GM21786 (cell line): ENCODE measurements at regions not wholly inside any gene's neighbourhood (a gene's known extent, or its start where the extent isn't known, plus 50 kb on each side); places are given as distances from the start of the nearest gene placed in this dataset.
"Not testable (repeated sequence)": the region's sequence is repeated elsewhere in the genome, so short reads cannot be mapped to it uniquely, and the experiment has no call there.

Experiments
- ATAC-seq: cut with Tn5 transposase; IDR thresholded peaks from one replicate; pipeline ENCODE4 v1.9.1; 2021; ENCODE audit not compliant: unreplicated experiment

GRCh38 chr6:74534465-74535211, 671.2 kb downstream of the COL12A1 start:
- ATAC-seq: peak; percentile 45

GRCh38 chr6:74519163-74519562, 686.7 kb downstream of the COL12A1 start:
- ATAC-seq: no peak

- no peak for ATAC-seq
Measured at GRCh38 chr6:74518035-74518434, 687.8 kb downstream of the COL12A1 start.

- ATAC-seq: no peak
Measured at GRCh38 chr6:74510878-74511277, 695.0 kb downstream of the COL12A1 start.

- no peak for ATAC-seq
Measured at GRCh38 chr6:74507649-74508048, 698.2 kb downstream of the COL12A1 start.

- ATAC-seq: no peak
Measured at GRCh38 chr6:74505391-74505790, 700.5 kb downstream of the COL12A1 start.

GRCh38 chr6:74504941-74505340, 700.9 kb downstream of the COL12A1 start:
- no peak for ATAC-seq

- no peak for ATAC-seq
Measured at GRCh38 chr6:74492587-74492986, 713.3 kb downstream of the COL12A1 start.

GRCh38 chr6:74491844-74492374, 713.9 kb downstream of the COL12A1 start:
- peak; percentile 60 for ATAC-seq

- ATAC-seq: not testable (repeated sequence)
Measured at GRCh38 chr6:74488726-74489125, 717.1 kb downstream of the COL12A1 start.

GRCh38 chr6:74482180-74482579, 723.7 kb downstream of the COL12A1 start:
- ATAC-seq: no peak

- ATAC-seq: no peak
Measured at GRCh38 chr6:74480561-74480960, 725.3 kb downstream of the COL12A1 start.

GRCh38 chr6:74479960-74480359, 725.9 kb downstream of the COL12A1 start:
- no peak for ATAC-seq

- ATAC-seq: no peak
Measured at GRCh38 chr6:74479420-74479819, 726.4 kb downstream of the COL12A1 start.

- not testable (repeated sequence) for ATAC-seq
Measured at GRCh38 chr6:74474046-74474445, 731.8 kb downstream of the COL12A1 start.

- ATAC-seq: not testable (repeated sequence)
Measured at GRCh38 chr6:74468552-74468951, 737.3 kb downstream of the COL12A1 start.

- ATAC-seq: no peak
Measured at GRCh38 chr6:74467533-74468215, 738.2 kb downstream of the COL12A1 start.

- ATAC-seq: no peak
Measured at GRCh38 chr6:74466572-74466971, 739.3 kb downstream of the COL12A1 start.

GRCh38 chr6:74459260-74459659, 746.6 kb downstream of the COL12A1 start:
- no peak for ATAC-seq

- no peak for ATAC-seq
Measured at GRCh38 chr6:74458536-74458935, 747.3 kb downstream of the COL12A1 start.

- ATAC-seq: no peak
Measured at GRCh38 chr6:74455786-74456185, 750.1 kb downstream of the COL12A1 start.

- no peak for ATAC-seq
Measured at GRCh38 chr6:74451953-74452352, 753.9 kb downstream of the COL12A1 start.
